ENCODE measurements at regions not wholly inside any gene's neighbourhood (a gene's known extent, or its start where the extent isn't known, plus 50 kb on each side); places are given as distances from the start of the nearest gene placed in this dataset.

- no peak for TF ChIP-seq POLR2A (IDR thresholded peaks at IDR 0.05; ENCODE audit: low read length)
- no peak for TF ChIP-seq GATA1 (IDR thresholded peaks at IDR 0.05; ENCODE audit: low read depth, low read length)
Observed at GRCh38 chr11:39190751-39191150, 2268.7 kb downstream of the LRRC4C start.
